ENCODE measurements at regions not wholly inside any gene's neighbourhood (a gene's known extent, or its start where the extent isn't known, plus 50 kb on each side); places are given as distances from the start of the nearest gene placed in this dataset.
A peak's percentile ranks its signal among the peaks of the same experiment; 100 is the strongest.

DNA sequence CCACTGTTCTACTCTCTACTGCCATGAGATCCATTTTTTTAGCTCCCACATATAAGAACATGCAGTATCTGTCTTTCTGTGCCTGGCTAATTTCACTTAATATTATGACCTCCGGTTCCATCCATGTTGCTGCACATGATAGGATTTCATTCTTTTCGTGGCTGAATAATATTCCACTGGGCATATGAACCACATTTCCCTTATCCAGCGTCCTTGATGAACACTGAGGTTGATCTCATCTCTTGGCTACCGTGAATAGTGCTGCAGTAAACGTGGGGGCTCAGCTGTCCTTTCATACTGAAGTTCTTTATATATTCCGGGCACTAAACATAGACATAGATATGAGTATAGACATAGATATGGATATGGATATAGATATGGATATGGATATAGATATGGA lies 109.3 kb upstream of the TNRC6C start:
- DNase-seq: no peak

DNA sequence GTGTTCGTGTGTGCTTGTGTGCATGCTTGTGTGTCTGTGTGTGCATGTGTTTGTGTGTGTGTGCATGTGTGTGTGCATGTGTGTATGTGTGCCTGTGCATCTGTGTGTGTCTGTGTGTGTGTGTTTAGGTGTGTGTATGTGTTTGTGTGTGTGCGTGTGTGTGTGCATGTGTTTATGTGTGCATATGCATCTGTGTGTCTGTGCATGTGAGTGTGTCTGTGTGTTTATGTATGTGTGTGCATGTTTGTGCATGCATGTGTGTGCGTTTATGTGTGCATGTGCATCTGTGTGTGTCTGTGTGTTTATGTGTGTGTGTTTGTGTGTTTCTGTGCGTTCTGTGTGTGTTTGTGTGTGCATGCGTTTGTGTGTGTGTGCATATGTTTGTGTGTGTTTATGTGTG lies 106.6 kb upstream of the TNRC6C start:
- DNase-seq: no peak

DNA sequence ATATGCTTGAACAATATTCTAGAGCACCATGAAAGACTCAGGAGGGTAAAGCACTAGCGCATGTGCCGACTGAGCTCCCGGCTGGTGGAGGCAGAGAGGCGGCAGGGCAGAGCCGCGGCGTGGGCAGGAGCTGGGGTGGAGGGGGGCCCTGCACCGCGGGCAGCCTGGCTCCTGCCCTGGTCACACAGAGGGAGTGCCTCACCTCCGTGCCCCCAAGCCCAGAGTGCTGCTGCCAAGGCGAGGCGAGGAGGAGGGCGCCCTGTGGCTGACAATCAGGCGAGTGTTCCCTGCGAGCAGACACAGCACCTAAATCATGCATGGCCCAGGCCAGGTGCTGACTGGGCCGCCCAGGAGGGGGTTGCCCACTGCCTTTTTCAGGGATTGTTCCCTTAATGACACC lies 105.8 kb upstream of the TNRC6C start:
- DNase-seq: no peak

DNA sequence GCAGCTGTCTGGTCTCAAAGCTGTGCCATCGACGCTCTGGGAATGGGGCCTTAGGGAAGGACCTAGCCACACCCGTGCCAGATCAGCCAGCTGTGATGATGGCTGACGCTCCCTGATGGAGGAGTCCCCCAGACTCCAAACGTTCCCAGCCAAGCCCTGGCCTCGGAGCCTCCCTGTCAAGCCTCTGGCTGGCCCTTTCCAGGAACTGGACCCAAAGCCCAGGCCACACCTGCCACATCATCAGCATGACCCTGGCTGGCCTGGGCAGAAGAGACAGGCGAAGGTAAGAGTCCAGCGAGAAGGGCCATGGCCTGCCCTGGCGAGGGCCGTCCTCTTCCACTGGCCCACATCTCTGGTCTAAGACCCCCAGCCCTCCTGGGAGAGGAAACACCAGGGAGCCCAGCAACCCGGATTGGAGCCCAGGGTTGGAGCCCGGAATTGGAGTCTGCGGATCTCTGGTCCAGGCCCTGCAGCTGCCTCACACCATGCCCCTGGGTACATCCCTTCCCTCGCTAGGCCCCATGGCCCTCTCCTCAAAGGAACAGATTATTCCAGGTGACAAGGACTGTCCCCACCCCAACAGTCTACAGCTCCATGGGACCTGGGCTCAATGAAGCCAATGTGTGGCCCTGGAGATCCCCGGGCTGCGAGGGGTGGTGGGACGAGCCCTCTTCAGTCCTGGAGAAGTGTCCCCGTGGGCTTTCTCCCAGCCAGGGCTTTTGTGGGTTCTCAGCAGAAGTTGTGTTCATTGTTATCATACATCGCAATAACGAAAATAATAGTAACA lies 105.1 kb upstream of the TNRC6C start:
- no peak for DNase-seq

DNA sequence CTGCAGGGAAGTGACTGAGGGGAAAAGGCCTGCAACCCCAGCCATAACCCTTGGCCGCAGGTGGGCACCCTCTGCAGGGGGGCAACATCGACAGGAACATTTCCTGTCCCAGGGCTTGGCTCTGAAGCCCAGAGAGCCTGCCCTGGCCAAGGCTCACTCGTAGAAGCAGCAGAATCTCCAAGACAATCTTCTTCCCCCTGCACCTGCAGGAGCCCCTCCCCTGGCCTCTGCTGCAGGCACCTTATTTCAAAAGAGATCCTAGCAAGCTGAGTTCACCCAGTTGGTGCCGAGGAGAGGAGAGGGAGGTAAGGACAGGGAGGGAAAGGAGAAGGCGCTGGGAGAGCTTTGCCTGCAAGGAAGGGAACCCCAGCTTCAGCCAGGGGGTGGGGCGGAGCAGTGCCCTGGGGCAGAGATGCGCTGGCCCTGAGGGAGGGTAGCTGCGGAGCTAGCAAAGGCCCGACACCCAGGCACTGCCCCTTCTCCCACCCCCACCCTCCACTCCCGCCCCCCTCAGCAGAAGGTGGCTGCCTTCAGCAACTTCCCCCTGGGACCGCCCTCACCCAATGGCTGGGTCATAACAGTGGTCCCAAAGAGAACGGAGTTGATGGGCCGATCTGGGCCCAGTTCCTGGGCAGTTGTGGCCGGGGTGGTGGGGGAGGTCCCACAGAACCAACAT lies 104.3 kb upstream of the TNRC6C start:
- DNase-seq: no peak

DNA sequence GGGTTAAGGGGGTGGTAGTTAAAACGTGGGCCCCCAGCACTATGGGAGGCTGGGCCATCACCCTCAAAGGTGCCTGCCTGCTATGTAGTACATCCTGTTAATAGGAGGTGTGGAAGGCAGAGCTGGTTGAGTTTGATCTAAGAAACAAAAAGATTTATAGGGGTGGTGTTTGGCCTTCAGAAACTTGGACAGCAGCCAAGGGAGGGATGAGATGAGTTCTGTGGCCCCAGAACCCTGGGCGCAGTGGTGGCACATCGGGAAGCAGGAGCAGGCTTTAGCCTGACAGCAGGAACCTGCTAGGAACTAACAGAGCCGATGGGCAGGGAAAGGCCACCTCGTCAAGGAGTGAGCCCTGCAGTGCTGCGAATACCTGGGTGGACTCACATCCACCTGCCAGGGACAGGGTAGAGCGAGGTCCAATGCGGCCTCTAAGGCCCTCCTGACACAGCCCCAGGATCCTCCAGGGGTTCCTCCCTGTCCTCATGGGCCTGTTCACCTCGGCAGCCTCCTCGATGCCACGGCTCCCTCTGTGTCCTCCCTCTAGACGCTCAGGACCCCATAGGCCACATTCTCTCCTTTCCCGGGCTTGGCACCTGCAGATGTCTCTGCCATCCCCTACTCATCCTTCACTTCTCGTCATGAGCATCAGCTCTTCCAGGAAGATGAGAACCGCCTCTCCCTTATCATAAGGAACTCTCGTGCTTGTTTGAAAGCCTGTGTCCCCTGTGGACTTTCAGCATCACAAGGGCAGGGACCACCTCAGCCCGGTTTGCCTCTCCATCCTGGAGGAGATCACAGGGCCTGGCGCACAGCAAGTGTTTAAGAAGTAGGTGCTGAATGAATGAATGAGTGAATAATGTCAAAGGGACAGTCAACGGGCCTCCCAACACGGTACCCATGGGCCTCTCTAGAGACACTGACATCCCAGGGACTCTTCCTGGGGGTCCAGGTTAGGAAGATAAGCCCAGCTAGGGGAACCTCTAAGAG lies 103.5 kb upstream of the TNRC6C start:
- no peak for DNase-seq

DNA sequence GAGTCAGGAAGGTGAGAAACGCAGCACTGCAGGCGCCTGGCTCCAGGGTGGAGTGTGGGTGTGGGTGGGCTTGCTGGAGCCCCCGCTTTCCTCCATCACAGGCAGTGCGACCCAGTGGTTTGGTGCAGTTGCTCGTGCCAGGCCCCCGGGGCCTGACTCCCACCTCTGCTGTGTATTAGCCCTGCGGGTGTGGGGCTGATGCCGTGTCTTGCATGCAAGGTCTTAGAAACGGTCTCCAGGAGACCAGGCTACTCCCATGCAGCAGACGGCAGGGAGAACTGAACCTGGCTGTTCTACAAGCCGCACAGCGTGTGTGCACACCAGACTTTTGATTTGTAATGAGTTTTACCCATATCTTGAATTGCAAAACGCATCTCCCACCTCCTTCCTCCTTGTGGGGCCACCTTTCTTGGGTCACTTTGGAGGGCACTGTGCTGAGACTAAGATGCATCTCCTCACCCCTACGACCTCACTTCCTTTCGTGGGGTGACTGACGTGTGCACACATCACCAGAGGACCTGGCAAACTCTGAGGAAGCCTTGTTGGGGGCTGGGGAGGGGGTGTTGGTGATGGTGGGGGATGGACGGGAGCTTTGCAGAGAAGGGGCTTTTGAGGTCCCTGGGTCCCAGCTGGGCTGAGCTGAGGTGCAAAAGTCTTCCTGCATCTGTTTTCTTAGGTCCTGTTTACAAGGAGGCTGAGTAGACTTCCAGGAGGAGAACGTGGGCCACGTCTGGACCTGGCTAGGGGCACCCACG lies 101.8 kb upstream of the TNRC6C start:
- no peak for DNase-seq

DNA sequence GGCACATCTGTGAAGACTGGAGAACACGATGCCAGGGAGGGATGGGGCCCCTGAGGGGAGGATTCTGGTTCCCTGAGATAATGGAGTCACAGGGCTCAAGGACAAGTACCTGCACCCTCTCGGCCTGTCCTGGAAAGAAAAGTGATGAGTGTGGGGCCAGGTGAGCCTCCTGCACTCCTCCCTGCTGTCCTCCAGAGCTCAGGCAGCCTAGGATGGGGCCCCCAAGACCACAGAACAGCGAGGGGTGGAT lies 101.3 kb upstream of the TNRC6C start:
- no peak for DNase-seq

DNA sequence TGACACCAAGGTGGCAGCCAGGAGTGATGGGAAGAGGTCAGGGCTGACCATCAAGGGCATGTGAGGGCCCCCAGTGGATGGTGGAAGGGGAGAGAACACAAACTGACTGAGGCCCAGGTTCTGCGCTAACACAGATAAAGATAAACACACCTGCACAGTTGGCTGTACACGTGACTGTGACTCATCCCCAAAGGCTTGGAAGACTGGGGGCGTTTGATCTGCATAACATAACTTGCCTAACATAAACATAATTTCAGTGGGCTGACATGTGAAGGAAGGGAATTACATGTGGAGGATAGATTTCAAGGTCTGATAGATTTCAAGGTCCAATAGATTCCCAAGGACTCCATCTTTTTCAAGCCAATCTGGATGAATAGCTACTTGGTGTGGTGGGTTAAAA lies 100.9 kb upstream of the TNRC6C start:
- DNase-seq: no peak

DNA sequence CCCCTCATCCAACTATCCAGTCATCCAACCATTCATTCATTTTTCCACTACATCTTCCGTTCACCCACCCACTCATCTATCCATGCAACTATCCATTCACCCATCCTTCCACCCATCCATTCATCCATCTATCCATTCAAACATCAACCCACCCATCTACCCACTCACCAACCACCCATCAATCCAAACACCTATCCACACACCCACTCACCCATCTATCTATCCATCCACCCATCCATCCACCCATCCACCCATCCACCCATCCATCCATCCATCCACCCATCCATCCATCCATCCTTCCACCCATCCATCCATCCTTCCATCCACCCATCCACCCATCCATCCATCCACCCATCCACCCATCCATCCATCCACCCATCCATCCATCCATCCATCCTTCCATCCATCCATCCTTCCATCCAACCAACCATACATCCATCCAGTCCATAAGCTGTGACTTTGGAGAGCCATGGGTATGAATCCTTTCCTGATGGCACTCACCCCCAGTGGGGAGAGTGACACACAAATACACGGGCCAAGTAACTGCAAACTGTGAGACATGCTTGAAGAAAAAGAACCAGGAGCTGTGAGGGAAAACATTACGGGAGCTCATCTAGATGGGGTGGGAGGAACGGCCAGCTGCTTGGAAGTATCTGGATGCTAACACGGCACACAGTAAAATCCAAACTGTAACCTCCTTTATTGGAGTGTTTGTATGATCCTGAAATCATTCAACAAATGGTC lies 100.0 kb upstream of the TNRC6C start:
- DNase-seq: no peak

DNA sequence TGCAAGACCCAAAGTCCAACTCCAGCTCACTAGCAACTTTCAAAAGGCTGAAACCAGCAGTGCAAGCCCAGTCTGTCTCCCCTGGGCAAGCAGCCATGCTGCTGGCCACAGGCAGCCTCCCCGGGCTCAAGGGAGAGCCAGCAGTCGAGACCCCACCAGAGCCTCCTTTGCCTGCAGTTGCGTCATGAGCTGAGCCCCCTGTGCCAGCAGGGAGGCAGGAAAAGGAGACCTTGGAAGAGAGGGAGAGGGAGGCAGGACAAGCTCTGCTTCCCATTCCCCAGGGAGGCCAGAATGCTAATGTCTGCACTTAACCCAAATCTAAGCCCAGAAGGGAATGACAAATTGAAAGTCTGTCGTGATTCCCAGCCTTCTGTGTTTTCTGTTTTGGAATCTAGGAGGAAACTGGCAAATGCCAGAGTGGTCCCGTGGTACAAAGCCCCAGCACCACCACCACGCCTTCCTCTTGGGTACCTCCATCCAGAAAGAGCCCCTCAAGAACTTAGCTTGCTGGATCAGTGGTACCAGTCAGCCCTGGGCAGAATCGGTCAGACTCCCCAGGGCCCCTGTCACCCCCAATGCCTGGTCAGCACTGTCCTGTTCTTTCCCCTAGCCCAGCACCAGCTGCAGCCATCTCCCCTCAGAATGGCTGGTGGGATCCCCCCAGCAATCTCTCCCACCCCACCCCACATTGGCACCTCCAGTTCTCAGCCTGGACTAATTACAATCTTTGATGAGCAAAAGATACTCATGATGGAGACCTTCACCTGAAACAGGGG lies 99.3 kb upstream of the TNRC6C start:
- no peak for DNase-seq

DNA sequence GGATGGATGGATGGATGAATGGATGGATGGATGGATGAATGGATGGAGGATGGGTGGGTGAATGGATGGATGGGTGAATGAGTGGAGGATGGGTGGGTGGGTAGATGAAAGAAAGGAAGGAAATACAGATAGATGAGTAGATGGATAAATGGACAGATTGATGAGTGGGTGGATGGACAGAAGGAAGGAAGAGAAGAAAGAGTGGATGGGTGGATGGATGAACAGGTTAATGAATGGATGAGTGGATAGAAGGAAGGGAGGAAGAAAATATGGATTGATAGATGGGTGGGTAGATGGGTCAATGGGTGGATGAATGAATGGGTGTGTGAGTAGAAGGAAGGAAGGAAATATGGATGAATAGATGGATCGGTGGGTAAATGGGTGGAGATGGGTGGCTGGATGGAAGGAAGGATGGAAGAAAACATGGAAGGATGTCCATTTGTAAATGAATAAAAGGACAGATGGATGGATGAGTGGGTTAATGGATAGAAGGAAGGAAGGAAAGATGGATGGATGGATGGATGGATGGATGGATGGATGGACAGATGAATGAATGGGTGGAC lies 97.3 kb upstream of the TNRC6C start:
- no peak for DNase-seq

DNA sequence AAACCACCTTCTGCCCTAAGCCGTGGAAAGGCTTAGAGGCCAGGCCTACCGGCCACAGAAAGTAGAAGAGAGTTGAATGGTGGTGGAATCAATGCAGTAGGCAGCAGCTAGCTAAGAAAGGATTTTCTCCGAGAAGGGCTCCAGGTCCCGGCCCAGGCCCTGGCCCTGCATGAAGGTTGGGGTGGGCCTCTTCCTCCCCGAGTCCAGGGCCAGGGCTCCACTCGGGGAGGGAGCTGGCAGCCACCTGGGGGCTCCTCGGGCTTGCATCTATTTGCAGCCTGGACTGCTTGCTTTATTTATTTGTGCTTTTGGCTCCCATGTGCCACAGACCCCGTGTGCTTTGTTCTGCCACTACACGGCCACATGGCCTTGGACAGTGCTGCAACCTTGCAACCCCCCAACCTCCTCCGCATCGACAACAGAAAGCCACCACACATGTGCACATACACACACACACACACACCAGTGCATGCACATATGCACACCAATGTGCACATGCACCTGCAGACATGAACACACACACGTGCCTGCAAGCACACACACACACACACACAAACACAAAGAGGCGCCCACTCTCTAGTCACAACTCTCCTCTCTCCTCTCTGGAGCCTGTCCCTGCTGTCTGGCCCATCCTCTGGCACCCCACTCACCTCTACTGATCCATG lies 96.4 kb upstream of the TNRC6C start:
- no peak for DNase-seq

DNA sequence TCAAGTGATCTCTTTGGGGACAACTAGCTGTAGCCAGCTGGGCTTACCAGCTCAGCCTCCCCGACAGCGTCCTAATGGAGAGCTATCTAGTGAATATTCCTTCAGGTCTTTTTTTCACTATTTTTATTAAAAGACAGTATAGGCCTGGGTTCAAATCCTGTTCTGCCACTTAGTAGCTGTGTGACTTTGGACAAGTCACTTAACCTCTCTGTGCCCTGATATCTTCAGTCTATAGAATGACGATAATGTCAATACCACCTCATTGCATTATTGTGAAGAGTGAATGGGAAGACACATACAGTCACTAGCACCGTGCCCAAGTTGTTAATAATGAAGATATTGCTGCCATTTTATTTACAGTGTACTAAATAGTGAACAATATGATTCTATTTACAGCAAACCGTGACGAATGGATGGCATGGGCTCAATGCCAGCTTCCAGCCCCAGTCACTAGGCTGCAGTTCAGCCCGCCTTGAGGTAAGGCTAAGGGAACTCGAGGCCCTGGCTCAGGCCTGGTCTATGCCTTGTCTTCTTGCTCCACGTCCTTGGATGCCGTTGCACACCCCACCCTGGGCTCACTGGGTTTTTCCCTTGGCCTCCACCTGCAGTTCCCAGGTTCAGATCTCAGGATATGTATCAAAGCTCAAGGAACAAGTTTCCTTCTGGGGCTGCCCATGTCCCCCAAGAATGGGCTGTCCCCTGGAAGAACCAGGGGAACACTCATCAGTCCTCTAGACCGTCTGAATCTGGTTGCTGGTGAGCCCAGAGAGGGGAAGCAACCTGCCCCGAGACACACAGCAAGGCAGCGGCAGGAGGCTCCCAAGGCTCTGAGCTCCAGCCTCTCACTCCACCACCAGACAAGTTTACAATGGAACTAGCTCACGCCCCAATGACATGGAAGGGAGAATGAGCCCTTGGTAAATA lies 95.4 kb upstream of the TNRC6C start:
- no peak for DNase-seq

DNA sequence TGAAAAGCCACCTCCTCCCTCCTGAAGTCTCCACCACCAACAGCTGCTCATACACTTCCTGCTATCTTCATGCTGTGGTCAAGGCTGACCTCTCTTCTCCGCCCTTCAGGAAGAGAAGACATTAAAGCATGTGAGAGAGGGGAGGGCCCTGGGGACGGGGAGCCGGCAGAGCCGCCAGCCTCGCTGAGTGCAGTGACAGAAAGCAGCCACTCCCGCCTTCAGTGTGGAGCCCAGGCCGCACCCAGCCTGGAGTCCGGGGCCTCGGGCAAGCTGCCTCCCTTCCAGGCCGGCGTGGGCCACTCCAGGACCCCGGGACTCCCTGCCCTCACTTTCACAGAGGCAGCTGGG lies 94.7 kb upstream of the TNRC6C start:
- no peak for DNase-seq

DNA sequence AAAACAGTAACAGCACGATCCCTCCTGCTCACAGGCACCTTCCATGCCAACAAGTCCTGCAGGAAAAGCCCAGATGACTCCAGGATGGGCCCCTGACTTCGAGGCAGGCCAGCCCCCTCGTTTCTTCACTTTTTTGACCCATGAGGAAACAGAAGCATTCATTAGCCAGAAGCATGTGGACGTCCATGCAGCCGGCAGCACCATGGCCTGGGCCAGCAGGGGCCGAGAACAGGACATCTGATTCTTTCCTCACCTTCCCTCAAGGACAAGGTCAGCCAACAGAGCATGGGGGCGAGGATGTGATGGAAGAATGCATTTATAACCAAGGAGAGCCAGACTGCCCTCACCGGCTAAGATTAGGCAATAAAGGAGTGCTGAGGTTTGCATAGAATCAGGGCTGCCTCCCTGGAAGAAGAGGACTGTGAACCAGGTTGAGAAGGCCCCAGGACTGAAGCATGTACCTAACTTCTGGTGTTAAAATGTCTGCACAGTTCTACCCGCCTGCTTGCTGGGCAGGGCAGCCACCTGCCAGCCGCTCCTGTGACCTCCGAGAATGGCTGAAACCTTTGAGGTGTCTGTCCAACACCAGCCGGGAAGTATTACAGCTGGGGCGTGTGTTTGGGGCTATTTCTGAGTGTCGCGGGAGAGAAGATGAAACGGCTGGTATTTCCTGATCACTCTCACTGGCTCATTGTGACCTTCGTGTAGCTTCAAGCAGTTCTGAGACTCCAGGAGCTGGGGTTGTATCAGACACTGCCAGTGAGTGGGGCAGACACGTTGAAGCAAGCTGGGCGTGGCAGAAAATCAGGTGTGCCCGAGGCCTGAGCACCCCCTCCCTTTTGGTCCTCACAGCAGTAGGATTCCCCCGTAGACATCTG lies 94.0 kb upstream of the TNRC6C start:
- no peak for DNase-seq

DNA sequence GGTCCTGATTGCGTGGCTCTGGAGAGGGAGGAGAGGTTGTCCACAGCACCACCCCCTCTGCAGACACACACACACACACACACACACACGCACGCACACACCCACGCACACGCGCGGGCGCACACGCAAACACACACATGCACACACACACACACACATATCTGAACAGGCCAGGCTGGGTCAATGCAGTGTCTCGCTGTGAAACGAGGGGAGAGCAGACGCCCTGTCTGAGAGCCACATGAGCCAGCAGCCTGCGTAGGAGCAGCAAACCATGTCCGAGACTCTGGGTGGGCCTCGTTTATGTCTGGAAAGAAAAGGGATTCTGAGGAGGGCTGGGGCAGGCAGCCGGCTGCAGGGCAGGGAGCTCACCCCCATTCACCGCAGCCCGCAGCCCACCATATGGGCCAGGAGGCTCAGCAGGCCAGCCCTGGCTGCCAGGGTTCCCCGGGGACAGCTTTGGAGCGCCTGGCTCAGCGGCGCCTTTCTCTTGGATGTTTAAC lies 93.3 kb upstream of the TNRC6C start:
- peak; percentile 97 to 98 for DNase-seq

DNA sequence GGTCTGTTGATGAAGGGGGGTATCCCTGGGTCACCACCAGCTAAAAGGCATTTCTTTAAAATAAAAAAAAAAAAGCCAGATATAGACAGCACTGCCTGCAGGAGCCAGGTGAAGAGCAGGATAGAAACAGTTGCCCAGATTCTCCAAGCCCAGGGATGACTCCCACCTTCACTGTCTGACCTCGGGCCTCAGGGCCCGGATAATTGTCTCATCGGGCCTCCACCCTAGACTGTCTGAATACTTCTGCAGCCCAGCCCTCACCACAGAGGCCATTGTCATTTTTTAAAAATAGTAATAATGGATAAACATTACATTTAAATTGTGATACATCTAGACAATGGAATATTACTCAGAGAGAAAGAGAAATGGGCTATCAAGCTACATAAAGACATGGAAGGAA lies 92.8 kb upstream of the TNRC6C start:
- DNase-seq: no peak

All from NCI-H524 (cell line).